ENCODE measurements at regions not wholly inside any gene's neighbourhood (a gene's known extent, or its start where the extent isn't known, plus 50 kb on each side); places are given as distances from the start of the nearest gene placed in this dataset.

GRCh38 chr6:50147371-50147770 is 97.6 kb upstream of the DEFB112 start:
- DNase-seq (ENCODE audit: low spot score), result no peak
- no peak for TF ChIP-seq CTCF (IDR thresholded peaks at IDR 0.05)
- Histone ChIP-seq H3K27ac (no peak overlapping the region), H3K4me3 (no peak overlapping the region)

- no peak for TF ChIP-seq CTCF (IDR thresholded peaks at IDR 0.05)
- H3K4me3 ChIP-seq, result no peak overlapping the region
- H3K27ac ChIP-seq, result no peak overlapping the region
- no peak for DNase-seq (ENCODE audit: low spot score)
Measured at GRCh38 chr6:50180646-50181045, 130.9 kb upstream of the DEFB112 start.

- no peak for DNase-seq (ENCODE audit: low spot score)
- no peak for TF ChIP-seq CTCF (IDR thresholded peaks at IDR 0.05)
- no peak overlapping the region for H3K4me3 ChIP-seq
- no peak overlapping the region for H3K27ac ChIP-seq
Measured at GRCh38 chr6:50185006-50185405, 135.3 kb upstream of the DEFB112 start.

- H3K4me3 ChIP-seq, result no peak overlapping the region
- TF ChIP-seq CTCF (IDR thresholded peaks at IDR 0.05), result no peak
- H3K27ac ChIP-seq, result no peak overlapping the region
- no peak for DNase-seq (ENCODE audit: low spot score)
Measured at GRCh38 chr6:50187351-50187921, 137.7 kb upstream of the DEFB112 start.

GRCh38 chr6:50198245-50198644 is 148.5 kb upstream of the DEFB112 start:
- no peak overlapping the region for H3K27ac ChIP-seq
- H3K4me3 ChIP-seq, result no peak overlapping the region
- DNase-seq (ENCODE audit: low spot score), result no peak
- TF ChIP-seq CTCF (IDR thresholded peaks at IDR 0.05), result no peak

- Histone ChIP-seq H3K27ac (no peak overlapping the region), H3K4me3 (no peak overlapping the region)
- TF ChIP-seq CTCF (IDR thresholded peaks at IDR 0.05), result no peak
- DNase-seq (ENCODE audit: low spot score), result no peak
Measured at GRCh38 chr6:50202766-50203165, 153.0 kb upstream of the DEFB112 start.

- DNase-seq (ENCODE audit: low spot score), result no peak
- Histone ChIP-seq H3K4me3 (no peak overlapping the region), H3K27ac (no peak overlapping the region)
- TF ChIP-seq CTCF (IDR thresholded peaks at IDR 0.05), result no peak
Measured at GRCh38 chr6:50211582-50211981, 161.9 kb upstream of the DEFB112 start.
